Glutamatergic neuron (in vitro differentiated cells): ENCODE measurements at regions not wholly inside any gene's neighbourhood (a gene's known extent, or its start where the extent isn't known, plus 50 kb on each side); places are given as distances from the start of the nearest gene placed in this dataset.

Source experiments
- DNase-seq: peaks from one replicate; pipeline ENCODE4 v3.0.0; 2022
- H3K27ac Mint-ChIP-seq: one replicate; pipeline ENCODE4 v1.8.0; 2020; ENCODE audit warnings: mild to moderate bottlenecking, mixed read lengths, inconsistent platforms; ENCODE audit not compliant: unreplicated experiment
- H3K27me3 Mint-ChIP-seq: one replicate; pipeline ENCODE4 v1.8.0; 2020; ENCODE audit warnings: mild to moderate bottlenecking, moderate library complexity, mixed read lengths, inconsistent platforms; ENCODE audit not compliant: unreplicated experiment
- H3K36me3 Mint-ChIP-seq: one replicate; pipeline ENCODE4 v1.8.0; 2020; ENCODE audit warnings: mild to moderate bottlenecking, mixed read lengths, inconsistent platforms; ENCODE audit not compliant: unreplicated experiment
- H3K4me1 Mint-ChIP-seq: one replicate; pipeline ENCODE4 v1.8.0; 2020; ENCODE audit warnings: mild to moderate bottlenecking, low read depth, mixed read lengths, inconsistent platforms; ENCODE audit not compliant: unreplicated experiment
- H3K4me3 Mint-ChIP-seq: one replicate; pipeline ENCODE4 v1.8.0; 2020; ENCODE audit warnings: mild to moderate bottlenecking, mixed read lengths, inconsistent platforms; ENCODE audit not compliant: unreplicated experiment
- H3K9me3 Mint-ChIP-seq: one replicate; pipeline ENCODE4 v1.8.0; 2020; ENCODE audit warnings: mild to moderate bottlenecking, moderate library complexity, mixed read lengths, inconsistent platforms; ENCODE audit not compliant: unreplicated experiment
- CTCF ChIP-seq: fragments of 200-600 bp; sonication (generic); IDR thresholded peaks from one replicate; pipeline ENCODE4 v1.5.0; 2021; ENCODE audit not compliant: partially characterized antibody, unreplicated experiment

- no peak for TF ChIP-seq CTCF
- Mint-ChIP-seq H3K27me3 (peaks cover 2% of the 10 kb centered on the region), H3K4me3 (no peak overlapping the region), H3K9me3 (peaks cover 9% of the 10 kb centered on the region), H3K4me1 (no peaks in the 10 kb centered on the region), H3K27ac (no peak overlapping the region), H3K36me3 (peaks cover 6% of the 10 kb centered on the region)
- DNase-seq: no peak
These were observed 973.5 kb downstream of the JRKL start for GRCh38 chr11:97363331-97363730.

GRCh38 chr11:97364047-97364446, 974.2 kb downstream of the JRKL start:
- peaks cover 2% of the 10 kb centered on the region for H3K27me3 Mint-ChIP-seq
- no peaks in the 10 kb centered on the region for H3K4me1 Mint-ChIP-seq
- H3K27ac Mint-ChIP-seq: no peak overlapping the region
- H3K36me3 Mint-ChIP-seq: peaks cover 12% of the 10 kb centered on the region
- no peak overlapping the region for H3K4me3 Mint-ChIP-seq
- DNase-seq: no peak
- no peak for TF ChIP-seq CTCF
- peaks cover 9% of the 10 kb centered on the region for H3K9me3 Mint-ChIP-seq

- Mint-ChIP-seq H3K36me3 (peaks cover 12% of the 10 kb centered on the region), H3K4me1 (no peaks in the 10 kb centered on the region), H3K9me3 (peaks cover 9% of the 10 kb centered on the region), H3K4me3 (no peak overlapping the region), H3K27ac (no peak overlapping the region), H3K27me3 (peaks cover 2% of the 10 kb centered on the region)
- TF ChIP-seq CTCF: no peak
- DNase-seq: no peak
These were observed 977.7 kb downstream of the JRKL start for GRCh38 chr11:97367406-97368083.

GRCh38 chr11:97389270-97389669, 999.5 kb downstream of the JRKL start:
- no peak overlapping the region for H3K4me3 Mint-ChIP-seq
- no peak overlapping the region for H3K27ac Mint-ChIP-seq
- no peaks in the 10 kb centered on the region for H3K4me1 Mint-ChIP-seq
- no peaks in the 10 kb centered on the region for H3K9me3 Mint-ChIP-seq
- no peak for TF ChIP-seq CTCF
- no peaks in the 10 kb centered on the region for H3K36me3 Mint-ChIP-seq
- no peak for DNase-seq
- no peaks in the 10 kb centered on the region for H3K27me3 Mint-ChIP-seq

- Mint-ChIP-seq H3K36me3 (no peaks in the 10 kb centered on the region), H3K27me3 (peaks cover 2% of the 10 kb centered on the region), H3K4me3 (no peak overlapping the region), H3K4me1 (peaks cover 6% of the 10 kb centered on the region), H3K27ac (no peak overlapping the region), H3K9me3 (no peaks in the 10 kb centered on the region)
- no peak for DNase-seq
- no peak for TF ChIP-seq CTCF
These were observed 1008.4 kb downstream of the JRKL start for GRCh38 chr11:97398246-97398645.
